ENCODE measurements at regions not wholly inside any gene's neighbourhood (a gene's known extent, or its start where the extent isn't known, plus 50 kb on each side); places are given as distances from the start of the nearest gene placed in this dataset.

- FAIRE-seq = no peak
- CTCF ChIA-PET = no interaction called here
- no TSS peak for BruUV-seq (replicated peaks)
Measured at GRCh38 chr6:6746970-6747338, 158.4 kb downstream of the LY86 start.

More at GRCh38 chr6:6746970-6747338, 158.4 kb downstream of the LY86 start:
- no peaks in the 10 kb centered on the region for H4K20me1 ChIP-seq (replicated peaks; ENCODE audit: control insufficient read depth, extremely low read depth, insufficient read depth, low read length)
- peaks cover 4 to 7% of the 10 kb centered on the region in 2 experiments for H3K27me3 ChIP-seq (ENCODE audit: control insufficient read depth in 2 of 2, insufficient read depth in 2 of 2, low read length in 2 of 2)
- H3K9me3 ChIP-seq (replicated peaks; ENCODE audit: control insufficient read depth, insufficient read depth, low read length) = no peaks in the 10 kb centered on the region
- no peaks in the 10 kb centered on the region for H3K4me1 ChIP-seq (ENCODE audit: control insufficient read depth, extremely low read depth, insufficient read depth, low read length)
- no peak for TF ChIP-seq MAX (IDR thresholded peaks at IDR 0.05; ENCODE audit: insufficient read depth, insufficient read length)
- TF ChIP-seq POLR2AphosphoS5 (IDR thresholded peaks at IDR 0.05; ENCODE audit: insufficient read depth, low read depth, low read length) = no peak
- TF ChIP-seq JUN (IDR thresholded peaks at IDR 0.05; ENCODE audit: borderline replicate concordance, insufficient read depth, insufficient read length, low read depth) = no peak
- TF ChIP-seq POLR2A (IDR thresholded peaks at IDR 0.05; ENCODE audit: low read depth, low read length) = no peak
- TF ChIP-seq CTCF (IDR thresholded peaks at IDR 0.05; ENCODE audit: extremely low read depth in 1 of 2, insufficient read depth in 1 of 2, low read depth in 1 of 2, low read length in 2 of 2) = no peak
- no peak for TF ChIP-seq MYC (IDR thresholded peaks at IDR 0.05; ENCODE audit: low read depth, low read length)
- no peak for TF ChIP-seq GATA2 (IDR thresholded peaks at IDR 0.05; ENCODE audit: insufficient read depth, insufficient read length, low read depth, low read length)
- no peak for TF ChIP-seq FOS (IDR thresholded peaks at IDR 0.05; ENCODE audit: borderline replicate concordance, insufficient read depth, low read length)
- TF ChIP-seq EZH2 (IDR thresholded peaks at IDR 0.05; ENCODE audit: borderline replicate concordance, low read depth, low read length, severe bottlenecking) = no peak
- H3K36me3 ChIP-seq (ENCODE audit: control insufficient read depth in 2 of 2, extremely low read depth in 1 of 2, insufficient read depth in 2 of 2, low read length in 2 of 2) = no peaks in the 10 kb centered on the region
- no peak for DNase-seq (ENCODE audit: low read depth, low spot score)
- H2AFZ ChIP-seq (ENCODE audit: low read depth, low read length) = no peak overlapping the region
- H3K4me2 ChIP-seq (ENCODE audit: insufficient read depth, low read length) = no peak overlapping the region
- no peak overlapping the region for H3K9ac ChIP-seq (replicated peaks; ENCODE audit: extremely low read depth, insufficient read depth, low read length)
- POLR2A ChIA-PET = no interaction called here
- no peaks in the 10 kb centered on the region for H3K9me1 ChIP-seq (replicated peaks; ENCODE audit: control insufficient read depth, extremely low read depth, insufficient read depth, low read length)
- intact Hi-C loops (cut with micrococcal nuclease) = no loop called here
- H3K4me3 ChIP-seq (replicated peaks in 1 of 3; ENCODE audit: insufficient read depth in 1 of 3, low read depth in 1 of 3, low read length in 3 of 3) = no peak overlapping the region
- H3K27ac ChIP-seq (ENCODE audit: insufficient read depth, low read depth, low read length) = no peak overlapping the region
- dilution Hi-C loops (cut with MboI; ENCODE audit: extremely low pct_ligation_motif_present, low sequenced_read_pairs) = no loop called here
- no peaks in the 10 kb centered on the region for H3K79me2 ChIP-seq (ENCODE audit: control insufficient read depth, insufficient read depth, low read length)
